ENCODE measurements at regions not wholly inside any gene's neighbourhood (a gene's known extent, or its start where the extent isn't known, plus 50 kb on each side); places are given as distances from the start of the nearest gene placed in this dataset.

DNA sequence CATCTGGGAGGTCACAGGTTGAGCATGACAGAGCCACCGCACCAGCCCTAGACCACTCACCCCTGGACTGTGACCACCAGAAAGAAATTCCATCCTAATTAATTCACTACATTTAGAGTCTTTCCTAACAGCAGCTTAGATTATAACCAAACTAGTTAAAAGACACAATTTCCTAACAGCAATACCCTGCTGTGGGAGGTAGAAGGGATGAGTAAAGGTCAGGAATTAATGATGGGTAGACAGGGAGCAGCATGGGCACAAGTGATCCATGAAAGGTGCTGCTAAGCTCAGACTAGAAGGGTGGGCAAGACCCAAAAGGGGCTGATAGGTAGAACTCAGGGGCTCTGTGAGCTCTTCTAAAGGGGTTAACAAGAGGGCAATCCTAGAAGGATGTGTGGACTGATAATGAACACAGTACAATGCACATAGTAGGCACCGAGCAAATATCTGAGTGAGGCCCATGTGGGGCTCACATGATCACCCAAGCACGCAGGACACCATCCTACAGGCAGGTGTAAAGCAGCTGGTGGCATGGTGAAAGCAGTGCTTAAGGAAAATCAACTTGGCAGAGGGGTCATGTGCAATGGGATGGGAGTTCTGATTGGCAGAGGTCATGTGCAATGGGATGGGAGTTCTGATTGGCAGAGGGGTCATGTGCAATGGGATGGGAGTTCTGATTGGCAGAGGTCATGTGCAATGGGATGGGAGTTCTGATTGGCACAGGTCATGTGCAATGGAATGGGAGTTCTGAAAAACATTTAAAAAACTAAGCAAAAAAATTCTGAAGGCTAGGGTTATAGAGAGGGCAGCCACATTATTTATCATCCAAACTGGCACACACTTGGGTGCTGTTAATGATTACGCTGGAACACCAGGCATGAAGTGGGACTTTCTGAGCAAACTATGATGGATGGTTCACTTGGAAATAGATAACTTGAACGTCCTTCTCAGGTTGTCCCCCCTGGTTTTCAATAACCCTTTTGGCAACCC, 188.2 kb upstream of the FOXQ1 start:
- DNase-seq (ENCODE audit: low read depth in 2 of 2, low spot score in 1 of 2): no peak

DNA sequence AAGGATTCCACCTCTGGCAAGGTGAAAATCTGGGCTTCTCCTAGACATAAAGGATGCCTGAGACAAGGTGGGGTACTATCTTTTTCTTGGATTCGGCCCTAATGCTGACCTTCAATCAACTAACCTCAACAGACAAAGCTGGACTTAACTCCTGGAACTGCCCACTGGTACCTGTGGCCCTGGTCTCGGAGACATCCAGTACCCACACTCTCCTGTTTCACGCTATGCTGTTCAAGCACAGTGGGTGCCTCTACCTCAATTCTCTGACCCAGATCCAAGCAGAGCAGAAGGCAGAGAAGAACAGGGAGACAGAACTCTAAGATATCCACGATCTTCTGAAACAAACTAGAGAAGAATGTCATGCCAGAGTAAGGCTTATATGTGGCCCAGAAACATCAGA, 189.8 kb upstream of the FOXQ1 start:
- DNase-seq (ENCODE audit: low read depth in 2 of 2, low spot score in 1 of 2): no peak

DNA sequence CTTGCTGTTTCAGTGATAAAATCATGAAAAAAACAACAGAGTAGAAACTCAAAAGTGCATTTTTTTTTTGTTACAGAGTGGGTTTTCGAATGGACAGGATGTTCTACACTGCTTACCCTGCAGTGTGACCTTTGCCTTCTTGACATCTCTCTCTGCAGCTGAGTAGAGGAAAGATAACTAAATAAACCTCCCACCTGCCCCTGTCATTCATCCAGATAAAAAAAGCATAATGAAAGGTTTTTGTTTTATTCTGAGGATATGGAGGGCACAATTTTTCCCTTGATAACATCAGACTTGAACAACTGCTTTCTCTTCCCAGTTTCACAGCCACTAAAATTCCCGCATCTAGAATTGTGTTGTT, 193.6 kb upstream of the FOXQ1 start:
- DNase-seq (ENCODE audit: low read depth in 2 of 2, low spot score in 1 of 2): no peak

DNA sequence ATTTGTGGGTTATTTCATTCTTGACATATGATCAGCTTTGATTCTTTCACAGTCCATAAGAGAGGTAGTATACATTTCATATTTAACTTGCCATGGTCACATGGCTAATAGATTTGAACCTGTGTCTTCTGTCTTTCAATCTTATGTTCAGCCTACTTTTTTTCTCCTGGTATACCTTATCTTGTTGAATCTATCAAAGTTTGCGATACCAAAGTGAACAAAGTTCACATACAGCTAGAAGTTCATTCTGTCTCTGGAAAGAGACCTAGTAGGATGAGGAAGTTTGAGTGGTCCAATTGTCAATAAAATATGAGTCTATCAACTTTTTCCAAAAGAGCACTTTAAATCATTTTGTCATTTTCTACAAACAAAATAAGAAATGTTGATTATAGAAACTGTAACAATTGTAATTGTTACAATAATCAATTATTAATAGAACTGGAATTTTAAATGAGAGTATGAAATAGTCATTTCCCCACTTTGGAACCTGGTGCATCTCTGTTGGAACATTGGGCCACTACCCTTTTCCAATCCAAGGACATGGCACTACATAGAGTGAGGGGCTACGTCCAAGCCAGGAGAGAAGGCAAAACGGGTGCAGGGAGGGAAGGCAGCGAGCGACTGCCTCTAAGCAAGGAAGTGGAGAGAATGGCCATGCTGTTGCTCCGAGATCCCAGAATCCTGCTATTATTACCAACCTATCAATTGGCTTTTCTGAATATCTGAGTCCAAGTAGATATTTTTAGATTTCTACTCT, 194.2 kb upstream of the FOXQ1 start:
- no peak for DNase-seq (ENCODE audit: low read depth in 2 of 2, low spot score in 1 of 2)

DNA sequence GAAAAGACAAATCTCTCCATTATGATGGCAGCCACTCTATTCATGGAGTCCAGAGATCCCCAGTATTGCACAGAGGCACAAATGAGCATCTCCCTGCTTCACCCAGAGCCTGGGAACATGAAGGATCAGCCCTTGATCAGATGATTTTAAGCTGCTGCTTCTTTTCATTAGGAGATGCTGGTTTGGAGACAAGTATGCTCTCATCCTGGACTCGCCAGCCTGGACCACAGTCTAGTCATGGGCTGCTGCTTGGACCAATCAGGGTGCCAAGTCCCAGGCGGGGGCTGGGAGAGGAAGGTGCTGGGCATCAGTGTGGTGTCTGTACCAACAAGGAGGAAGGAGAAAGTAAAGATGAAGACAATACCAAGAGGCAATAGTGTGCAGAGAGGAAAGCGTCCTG, 195.7 kb upstream of the FOXQ1 start:
- no peak for DNase-seq (ENCODE audit: low read depth in 2 of 2, low spot score in 1 of 2)

DNA sequence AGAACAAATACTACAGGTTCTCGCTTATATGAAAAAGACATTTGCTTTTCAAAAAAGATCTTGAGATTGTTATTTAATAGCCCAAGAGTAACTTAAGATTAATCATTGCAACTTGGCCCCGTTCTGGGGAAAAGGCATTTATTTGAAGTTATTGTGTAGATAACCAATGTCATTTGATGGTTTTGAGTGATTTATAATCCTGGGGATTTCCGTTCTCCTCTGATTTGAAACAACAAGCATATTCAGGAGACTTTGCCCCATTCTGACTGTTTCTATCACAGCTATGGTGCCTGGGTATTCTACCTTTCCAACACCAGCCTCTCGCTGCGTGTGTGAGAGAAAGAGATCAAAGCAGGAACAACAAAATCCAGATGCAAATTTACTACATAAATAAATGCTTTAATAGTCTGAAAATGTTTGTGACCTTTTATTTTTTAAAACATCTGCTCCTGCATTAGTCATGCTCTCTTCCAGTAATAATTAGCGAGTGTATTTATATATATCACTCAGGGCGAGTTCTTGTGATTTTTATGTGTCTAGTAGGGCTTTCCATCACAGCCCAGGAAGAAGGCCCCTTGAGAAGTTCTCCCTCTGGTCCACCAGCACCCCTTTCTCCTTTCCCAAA, 197.9 kb upstream of the FOXQ1 start:
- no peak for DNase-seq (ENCODE audit: low read depth in 2 of 2, low spot score in 1 of 2)

DNA sequence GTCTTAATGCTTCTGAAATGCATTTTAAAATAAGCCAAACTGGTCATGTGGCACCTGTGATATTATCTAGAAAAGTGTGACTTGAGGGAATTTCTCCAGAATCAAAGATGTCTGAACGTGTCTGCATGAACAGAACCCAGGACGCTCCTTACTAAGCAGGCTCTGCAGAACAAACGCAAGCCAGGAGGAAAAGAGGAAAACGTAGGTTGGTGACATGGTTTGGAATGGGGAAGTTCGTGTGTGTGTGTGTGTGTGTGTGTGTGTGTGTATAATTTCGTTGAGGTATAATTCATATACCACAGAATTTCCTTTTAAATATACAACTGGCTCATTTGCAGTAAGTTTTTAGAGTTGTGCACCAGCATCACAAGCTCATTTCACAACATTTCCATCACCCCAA, 200.5 kb upstream of the FOXQ1 start:
- no peak for DNase-seq (ENCODE audit: low read depth in 2 of 2, low spot score in 1 of 2)

DNA sequence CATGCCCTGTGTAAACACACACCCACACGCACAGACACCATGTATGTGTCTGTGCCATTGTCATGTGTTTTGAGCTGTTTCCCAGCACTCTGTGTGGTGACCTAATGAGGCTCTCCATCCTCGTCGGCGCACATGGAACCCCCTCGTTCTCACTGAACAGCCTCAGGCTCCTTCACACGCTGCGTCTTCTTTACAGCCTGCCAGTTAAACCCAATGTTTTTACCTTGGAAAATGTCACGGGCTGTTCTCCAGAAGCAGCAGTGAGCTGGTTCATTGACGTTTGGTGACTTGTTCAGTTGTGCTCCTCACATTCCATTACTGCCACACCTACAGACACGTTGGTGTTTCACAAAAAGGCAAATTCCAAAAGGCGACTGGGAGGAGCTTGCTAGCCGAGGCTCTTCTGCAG, 201.0 kb upstream of the FOXQ1 start:
- no peak for DNase-seq (ENCODE audit: low read depth in 2 of 2, low spot score in 1 of 2)

DNA sequence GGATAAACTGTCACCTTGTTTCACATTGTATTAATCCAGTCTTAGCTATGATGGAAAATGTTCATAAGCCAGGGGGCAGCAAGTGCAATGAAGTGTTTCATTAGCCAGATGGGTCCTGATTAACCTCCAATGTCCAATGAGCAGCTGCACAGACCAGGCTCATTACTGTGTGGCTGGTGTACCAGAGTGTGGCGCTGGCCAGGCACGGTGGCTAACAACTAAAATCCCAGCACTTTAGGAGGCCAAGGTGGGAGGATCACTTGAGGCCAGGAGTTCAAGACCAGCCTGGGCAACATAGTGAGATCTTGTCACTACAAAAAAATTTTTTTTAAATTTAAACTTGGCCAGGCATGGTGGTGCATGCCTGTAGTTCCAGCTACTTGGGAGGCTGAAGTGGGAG, 201.7 kb upstream of the FOXQ1 start:
- DNase-seq (ENCODE audit: low read depth in 2 of 2, low spot score in 1 of 2): no peak

DNA sequence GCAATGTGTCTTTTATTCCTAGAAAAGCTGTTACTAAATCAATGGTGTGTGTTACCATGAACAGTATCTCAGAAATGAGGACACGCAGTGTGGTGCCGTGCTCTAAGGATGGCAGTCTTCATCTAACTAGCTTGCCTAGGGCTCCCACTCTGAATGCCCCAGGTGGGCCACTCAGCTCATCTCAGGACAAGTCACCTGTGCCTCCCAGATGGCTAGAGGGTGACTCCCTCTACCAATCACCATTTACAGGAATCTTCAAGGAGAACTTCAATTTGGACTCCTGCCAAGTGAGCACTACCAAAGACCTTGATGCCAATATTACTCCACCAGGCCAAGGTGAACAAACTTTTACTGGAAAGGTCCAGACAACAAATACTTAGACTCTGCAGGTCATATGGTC, 202.8 kb upstream of the FOXQ1 start:
- DNase-seq (ENCODE audit: low read depth in 2 of 2, low spot score in 1 of 2): no peak

DNA sequence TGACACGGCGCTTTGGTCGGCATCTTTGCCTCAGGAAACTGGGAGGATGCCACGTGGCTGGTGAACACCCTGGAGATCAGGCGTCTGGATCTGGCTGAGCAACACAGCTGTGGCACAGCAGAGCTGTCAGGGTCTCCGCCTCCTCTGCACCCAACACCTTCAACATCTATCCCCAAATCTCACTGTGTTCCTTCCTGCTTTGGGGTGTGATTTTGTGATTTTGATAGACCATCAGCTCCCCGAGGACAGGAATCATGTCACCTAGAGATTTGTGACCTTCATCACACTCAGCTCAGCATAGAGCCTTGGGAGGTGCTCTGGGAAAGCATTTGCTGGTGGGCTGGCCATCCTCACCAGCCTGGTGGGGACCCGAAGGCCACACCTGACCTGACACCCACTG, 203.7 kb upstream of the FOXQ1 start:
- no peak for DNase-seq (ENCODE audit: low read depth in 2 of 2, low spot score in 1 of 2)

DNA sequence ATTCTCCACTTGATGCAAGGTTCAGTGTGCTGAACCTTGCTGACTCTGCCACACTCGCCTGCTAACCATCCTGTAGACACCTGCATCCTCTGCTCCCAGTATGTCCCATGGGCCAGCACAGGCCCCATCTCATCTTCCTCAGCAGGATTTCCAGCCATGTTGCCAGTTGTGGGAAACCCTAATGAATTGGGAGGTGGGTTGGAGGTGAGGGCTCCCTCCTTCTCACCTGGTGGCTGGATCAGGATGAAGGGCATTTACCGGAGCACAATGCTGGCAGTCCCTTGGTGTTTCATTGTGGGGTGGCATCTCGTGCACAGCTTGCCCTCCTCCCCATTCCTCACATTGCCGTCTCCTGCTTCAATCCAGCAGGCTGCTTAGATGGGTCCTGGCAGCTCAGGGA, 204.3 kb upstream of the FOXQ1 start:
- no peak for DNase-seq (ENCODE audit: low read depth in 2 of 2, low spot score in 1 of 2)

DNA sequence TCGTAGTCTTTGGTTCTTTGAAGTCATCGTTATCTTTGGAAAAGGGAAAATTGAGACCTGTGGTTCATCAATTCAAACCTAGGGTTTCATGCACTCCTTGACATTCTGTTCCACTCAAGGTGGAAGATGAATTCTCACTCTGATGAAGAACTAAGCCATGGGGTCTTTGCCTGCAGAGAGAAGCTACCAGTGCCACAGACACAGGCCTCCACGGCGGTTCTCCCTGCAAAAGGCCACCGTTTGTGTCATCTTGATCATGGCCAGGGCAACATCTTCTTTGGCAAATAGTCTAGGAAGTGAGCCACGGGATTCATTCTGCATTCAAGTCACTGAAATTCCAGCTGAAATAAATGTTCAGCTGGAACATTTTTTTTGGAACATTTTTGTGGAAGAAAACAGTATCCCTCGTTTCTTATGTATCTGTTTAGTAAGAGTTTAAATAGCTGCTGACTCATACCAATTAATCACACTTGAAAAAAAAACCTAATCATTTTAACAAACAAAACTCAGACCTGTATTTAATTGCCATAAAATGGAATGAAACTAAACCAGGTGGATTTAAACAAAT, 206.0 kb upstream of the FOXQ1 start:
- DNase-seq (ENCODE audit: low read depth in 2 of 2, low spot score in 1 of 2): no peak

DNA sequence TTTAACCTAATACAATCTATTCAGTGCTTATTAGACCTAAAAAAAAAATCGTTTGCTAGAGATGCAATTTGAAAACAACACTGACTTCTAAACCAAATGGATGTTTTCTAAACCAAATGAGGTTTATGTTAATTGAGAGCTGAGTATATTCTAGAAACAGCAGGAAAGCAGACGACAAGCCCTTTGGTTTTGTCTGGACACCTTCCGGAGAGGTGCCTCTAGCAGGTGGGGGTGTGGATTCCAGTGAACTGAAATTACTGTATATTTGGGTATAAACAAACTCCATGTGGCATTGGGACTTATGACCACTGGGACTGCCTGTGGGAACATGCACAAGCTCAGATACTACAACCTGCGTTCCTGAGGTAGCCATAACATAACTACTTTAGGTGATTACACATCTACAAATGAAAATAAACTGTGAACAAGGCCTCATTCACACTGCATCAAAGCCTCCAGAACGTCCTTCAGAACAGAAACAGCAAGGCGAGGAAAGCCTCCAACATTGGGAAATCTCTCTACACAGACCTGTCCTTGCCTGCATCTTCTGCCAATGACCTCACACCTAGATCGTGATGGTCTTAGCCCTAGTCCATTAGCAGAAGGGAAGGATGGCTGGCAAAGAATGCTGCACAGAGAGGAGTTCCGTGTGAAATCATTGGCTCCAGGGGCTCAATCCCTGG, 206.8 kb upstream of the FOXQ1 start:
- no peak for DNase-seq (ENCODE audit: low read depth in 2 of 2, low spot score in 1 of 2)

DNA sequence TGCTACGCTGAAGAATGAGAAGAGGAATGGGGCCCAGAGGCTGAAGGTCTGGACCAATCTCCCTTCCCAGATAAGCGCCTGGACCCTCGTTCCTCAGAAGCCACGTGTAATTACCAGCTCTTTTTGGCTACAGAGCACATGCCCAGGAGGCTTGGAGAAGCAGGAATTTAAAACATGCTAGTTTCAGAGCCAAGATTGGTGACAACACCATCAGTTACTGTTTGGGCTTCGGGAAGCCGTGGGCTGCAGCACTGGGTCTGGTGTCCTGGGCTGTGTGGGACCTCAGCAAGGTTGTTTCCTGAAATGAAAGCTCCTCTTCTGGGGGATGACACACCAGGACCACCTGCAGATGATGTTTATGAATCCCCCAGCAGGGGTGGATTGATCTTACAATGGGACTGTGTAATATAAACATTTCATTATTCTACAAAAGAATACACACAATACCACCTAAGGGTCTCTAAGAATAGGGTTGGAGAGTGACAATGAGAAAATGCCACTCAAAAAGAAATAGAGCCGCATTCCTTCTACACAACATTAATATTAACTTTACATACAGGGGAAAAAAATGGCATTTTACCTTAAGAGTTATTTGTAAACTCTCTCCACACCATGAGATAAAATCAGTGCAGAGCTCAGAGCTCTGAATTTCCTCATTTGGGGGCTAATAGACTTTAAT, 207.8 kb upstream of the FOXQ1 start:
- no peak for DNase-seq (ENCODE audit: low read depth in 2 of 2, low spot score in 1 of 2)

DNA sequence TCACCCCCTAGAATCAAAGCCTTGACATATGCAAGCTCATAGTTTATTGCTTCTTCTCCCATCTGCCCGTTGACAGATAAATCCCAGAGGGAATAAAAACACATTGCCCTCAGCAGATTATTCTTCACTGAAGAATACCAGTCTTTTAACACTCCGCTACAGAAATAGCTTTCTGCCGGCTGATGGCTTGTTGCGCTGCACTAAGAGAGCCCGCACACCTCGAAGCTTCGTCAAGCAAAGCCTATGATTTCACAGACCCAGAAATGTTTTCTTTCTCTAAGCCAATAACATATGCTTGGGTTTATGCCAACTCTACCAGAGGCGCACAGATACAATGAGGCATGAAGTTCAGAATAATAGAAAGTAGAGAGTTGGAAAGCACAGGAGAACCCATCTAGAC, 208.9 kb upstream of the FOXQ1 start:
- no peak for DNase-seq (ENCODE audit: low read depth in 2 of 2, low spot score in 1 of 2)

DNA sequence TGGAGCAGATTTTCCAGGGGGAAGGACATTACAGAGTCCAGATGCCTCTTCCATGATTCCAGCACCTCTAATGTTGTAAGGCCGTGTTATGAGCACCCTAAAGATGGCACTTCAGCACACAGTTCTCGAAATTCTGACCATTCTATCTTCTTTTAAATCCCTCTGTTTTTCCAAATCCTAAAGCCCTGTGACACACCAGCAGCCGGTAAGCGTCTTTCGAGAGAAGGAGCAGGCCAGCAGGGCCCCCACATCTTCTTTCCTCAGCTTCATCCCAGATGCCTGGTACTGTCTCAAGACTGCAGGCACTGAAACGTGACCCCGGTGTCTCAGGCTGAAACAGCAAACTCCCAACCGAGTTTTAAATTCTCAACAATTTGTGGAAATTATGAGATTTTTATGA, 211.6 kb upstream of the FOXQ1 start:
- DNase-seq (ENCODE audit: low read depth in 2 of 2, low spot score in 1 of 2): no peak

DNA sequence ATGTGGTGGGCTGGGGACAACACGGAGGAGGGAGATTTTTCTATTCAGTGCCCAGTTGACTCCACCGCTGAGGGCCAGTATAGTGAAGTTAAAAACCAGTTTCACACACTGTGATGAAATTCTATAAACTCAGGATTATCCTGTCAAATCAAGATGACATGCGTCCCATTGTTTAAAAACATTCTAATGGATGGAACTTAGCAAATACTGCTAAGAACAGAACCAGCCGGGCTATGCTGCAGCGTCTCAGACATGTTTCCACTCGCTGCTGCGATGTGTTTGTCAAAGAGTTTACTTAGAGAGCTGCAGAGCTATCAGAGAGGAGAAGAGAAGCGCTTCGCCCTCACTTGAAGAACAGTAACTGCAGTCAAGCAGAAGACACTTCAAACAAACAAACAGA, 212.6 kb upstream of the FOXQ1 start:
- DNase-seq (ENCODE audit: low read depth in 2 of 2, low spot score in 1 of 2): no peak

DNA sequence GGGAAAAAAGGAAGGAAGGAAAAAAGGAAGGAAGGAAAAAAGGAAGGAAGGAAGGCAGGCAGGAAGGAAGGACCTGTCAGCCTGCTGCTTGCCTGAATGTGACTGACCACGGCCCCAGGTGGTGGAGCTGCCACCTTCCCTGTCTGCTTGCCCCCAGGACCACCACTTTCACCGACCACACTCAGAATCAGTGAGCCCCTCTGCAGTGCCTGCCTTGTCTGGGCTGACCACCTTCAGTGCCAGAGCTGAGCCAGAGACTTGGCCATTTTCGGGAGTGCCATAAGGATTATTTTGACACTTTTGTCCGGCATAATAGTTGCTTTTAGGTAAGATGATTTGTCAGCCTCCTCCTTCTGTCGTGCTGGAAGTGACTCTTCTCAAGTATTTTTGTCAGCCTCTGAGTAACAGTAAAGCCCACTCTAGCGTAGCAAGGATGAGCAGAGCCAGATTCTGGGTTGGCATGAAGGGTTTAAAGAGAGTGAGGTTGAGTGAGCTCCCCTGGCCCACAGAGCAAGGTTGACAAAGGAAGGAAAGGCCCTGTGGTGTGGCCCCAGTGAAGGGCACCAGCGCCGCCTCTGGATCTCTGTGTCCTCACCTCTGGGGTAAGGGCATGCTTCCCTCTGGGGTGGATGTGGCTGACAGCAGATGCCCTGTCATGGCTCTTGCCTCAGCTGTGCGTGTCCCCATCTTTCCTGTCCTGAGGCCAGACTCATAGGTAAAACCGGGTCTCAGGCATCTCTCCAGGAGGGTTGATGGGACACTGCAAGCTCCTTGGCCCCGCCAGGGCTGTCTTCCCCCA, 214.7 kb upstream of the FOXQ1 start:
- no peak for DNase-seq (ENCODE audit: low read depth in 2 of 2, low spot score in 1 of 2)

DNA sequence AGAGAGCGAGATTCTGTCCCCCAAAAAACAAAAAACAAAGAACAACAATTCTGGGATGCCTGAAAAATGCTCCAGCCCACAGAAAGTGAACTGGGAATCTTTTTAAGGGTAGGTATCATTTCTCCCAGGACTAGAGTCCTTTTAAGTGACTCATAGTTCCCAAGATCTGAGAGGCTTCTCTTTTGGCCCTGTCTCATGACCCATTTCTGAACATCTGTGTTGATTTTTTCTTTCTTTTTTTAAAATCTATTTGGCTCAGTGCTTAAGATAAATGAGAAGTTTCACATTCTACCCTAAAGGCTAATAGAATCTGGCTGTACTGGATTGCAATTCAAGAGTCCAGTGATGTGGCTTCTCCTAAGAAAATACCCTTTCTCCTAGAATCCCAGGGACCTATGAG, 217.6 kb upstream of the FOXQ1 start:
- DNase-seq (ENCODE audit: low read depth in 2 of 2, low spot score in 1 of 2): no peak
